ENCODE measurements at regions not wholly inside any gene's neighbourhood (a gene's known extent, or its start where the extent isn't known, plus 50 kb on each side); places are given as distances from the start of the nearest gene placed in this dataset.

GRCh38 chr2:195545811-195546210, 111.2 kb upstream of the SLC39A10 start:
- no peak for TF ChIP-seq CTCF (IDR thresholded peaks at IDR 0.05 in 4 of 5, conservative IDR thresholded peaks at IDR 0.05 in 1 of 5)
- no peak for TF ChIP-seq POLR2A (IDR thresholded peaks at IDR 0.05)
